Thyroid gland (tissue), 4 donors: ENCODE measurements at regions not wholly inside any gene's neighbourhood (a gene's known extent, or its start where the extent isn't known, plus 50 kb on each side); places are given as distances from the start of the nearest gene placed in this dataset.

Source experiments
- POLR2A ChIP-seq, 2 donors: fragments of 450-650 bp; IDR thresholded peaks; one replicate each; pipeline ENCODE4 v1.6.1; 2017; ENCODE audit warnings: antibody characterized with exemption in 2 of 2, mild to moderate bottlenecking in 2 of 2, moderate library complexity in 1 of 2
- TF ChIP-seq, protein P1 (sequence below), 6 experiments: fragments of 200-600 bp in 3 of 6; fragments of 450-650 bp in 3 of 6; sonication (generic) in 3 of 6; IDR thresholded peaks; one replicate each; pipeline ENCODE4 v1.5.1; 2016 to 2019; ENCODE audit warnings: antibody characterized with exemption in 6 of 6, mild to moderate bottlenecking in 2 of 6, inconsistent platforms in 1 of 6, moderate library complexity in 1 of 6

GRCh38 chr15:91625506-91625905 is 228.0 kb upstream of the SLCO3A1 start:
- TF ChIP-seq, protein P1, sequence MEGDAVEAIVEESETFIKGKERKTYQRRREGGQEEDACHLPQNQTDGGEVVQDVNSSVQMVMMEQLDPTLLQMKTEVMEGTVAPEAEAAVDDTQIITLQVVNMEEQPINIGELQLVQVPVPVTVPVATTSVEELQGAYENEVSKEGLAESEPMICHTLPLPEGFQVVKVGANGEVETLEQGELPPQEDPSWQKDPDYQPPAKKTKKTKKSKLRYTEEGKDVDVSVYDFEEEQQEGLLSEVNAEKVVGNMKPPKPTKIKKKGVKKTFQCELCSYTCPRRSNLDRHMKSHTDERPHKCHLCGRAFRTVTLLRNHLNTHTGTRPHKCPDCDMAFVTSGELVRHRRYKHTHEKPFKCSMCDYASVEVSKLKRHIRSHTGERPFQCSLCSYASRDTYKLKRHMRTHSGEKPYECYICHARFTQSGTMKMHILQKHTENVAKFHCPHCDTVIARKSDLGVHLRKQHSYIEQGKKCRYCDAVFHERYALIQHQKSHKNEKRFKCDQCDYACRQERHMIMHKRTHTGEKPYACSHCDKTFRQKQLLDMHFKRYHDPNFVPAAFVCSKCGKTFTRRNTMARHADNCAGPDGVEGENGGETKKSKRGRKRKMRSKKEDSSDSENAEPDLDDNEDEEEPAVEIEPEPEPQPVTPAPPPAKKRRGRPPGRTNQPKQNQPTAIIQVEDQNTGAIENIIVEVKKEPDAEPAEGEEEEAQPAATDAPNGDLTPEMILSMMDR (IDR thresholded peaks at IDR 0.05): no peak
- TF ChIP-seq POLR2A (IDR thresholded peaks at IDR 0.05): no peak
